ENCODE measurements at regions not wholly inside any gene's neighbourhood (a gene's known extent, or its start where the extent isn't known, plus 50 kb on each side); places are given as distances from the start of the nearest gene placed in this dataset.
"Not testable (repeated sequence)": the region's sequence is repeated elsewhere in the genome, so short reads cannot be mapped to it uniquely, and the experiment has no call there.

- CTCF ChIA-PET = no interaction called here
Observed at GRCh38 chr4:166202991-166203390, 330.0 kb downstream of the TLL1 start.

DNA sequence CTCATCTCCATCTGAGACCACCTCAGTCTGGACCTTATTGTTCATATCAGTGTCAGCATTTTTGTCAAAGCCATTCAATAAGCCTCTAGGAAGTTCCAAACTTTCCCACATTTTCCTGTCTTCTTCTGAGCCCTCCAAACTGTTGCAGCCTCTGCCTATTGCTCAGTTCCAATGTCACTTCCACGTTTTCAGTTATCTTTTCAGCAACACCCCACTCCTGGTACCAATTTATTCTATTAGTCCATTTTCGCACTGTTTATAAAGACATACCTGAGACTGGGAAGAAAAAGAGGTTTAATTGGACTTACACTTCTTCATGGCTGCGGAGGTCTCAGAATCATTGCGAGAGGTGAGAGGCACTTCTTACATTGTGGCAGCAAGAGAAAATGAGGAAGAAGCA, 339.3 kb downstream of the TLL1 start:
- DNase-seq; ATAC-seq; H3K36me3 Mint-ChIP-seq (ENCODE audit: low read depth); H3K4me1 Mint-ChIP-seq; H3K27me3 Mint-ChIP-seq; H3K27ac Mint-ChIP-seq; POLR2A ChIA-PET; CTCF ChIA-PET; intact Hi-C loops (cut with DNase I, micrococcal nuclease); H3K4me3 Mint-ChIP-seq: not testable (repeated sequence)
- peaks cover 22% of the 10 kb centered on the region for H3K9me3 Mint-ChIP-seq (ENCODE audit: low read depth)

More at GRCh38 chr4:166202991-166203390, 330.0 kb downstream of the TLL1 start:
- intact Hi-C loops (cut with DNase I, micrococcal nuclease) = no loop called here
- H3K27me3 Mint-ChIP-seq = no peaks in the 10 kb centered on the region
- ATAC-seq = no peak
- POLR2A ChIA-PET = no interaction called here
- H3K36me3 Mint-ChIP-seq (ENCODE audit: low read depth) = no peaks in the 10 kb centered on the region
- no peak overlapping the region for H3K4me3 Mint-ChIP-seq
- no peaks in the 10 kb centered on the region for H3K9me3 Mint-ChIP-seq (ENCODE audit: low read depth)
- H3K4me1 Mint-ChIP-seq = no peaks in the 10 kb centered on the region
- no peak for DNase-seq
- H3K27ac Mint-ChIP-seq = no peak overlapping the region

GRCh38 chr4:166222271-166222670, 349.2 kb downstream of the TLL1 start:
- DNase-seq = no peak
- Mint-ChIP-seq H3K27me3 (no peaks in the 10 kb centered on the region), H3K9me3 (ENCODE audit: low read depth) (peaks cover 2% of the 10 kb centered on the region), H3K4me1 (no peaks in the 10 kb centered on the region), H3K27ac (no peak overlapping the region), H3K36me3 (ENCODE audit: low read depth) (no peaks in the 10 kb centered on the region), H3K4me3 (no peak overlapping the region)
- ChIA-PET POLR2A (no interaction called here), CTCF (interaction anchor here (0.6 kb wide), 1 partner anchor 17 kb away, joined by 3 read pairs; no protein-coding TSS in a partner anchor)
- intact Hi-C loops (cut with DNase I, micrococcal nuclease) = no loop called here
- no peak for ATAC-seq

- Mint-ChIP-seq H3K27ac (no peak overlapping the region), H3K4me1 (no peaks in the 10 kb centered on the region), H3K27me3 (no peaks in the 10 kb centered on the region), H3K36me3 (ENCODE audit: low read depth) (no peaks in the 10 kb centered on the region), H3K4me3 (no peak overlapping the region), H3K9me3 (ENCODE audit: low read depth) (no peaks in the 10 kb centered on the region)
- CTCF ChIA-PET = no interaction called here
- no peak for ATAC-seq
- intact Hi-C loops (cut with DNase I, micrococcal nuclease) = no loop called here
- DNase-seq = no peak
- POLR2A ChIA-PET = no interaction called here
Observed at GRCh38 chr4:166228112-166228511, 355.1 kb downstream of the TLL1 start.

- Mint-ChIP-seq H3K9me3 (ENCODE audit: low read depth) (peaks cover 2% of the 10 kb centered on the region), H3K4me3 (no peak overlapping the region), H3K36me3 (ENCODE audit: low read depth) (no peaks in the 10 kb centered on the region), H3K27ac (no peak overlapping the region), H3K4me1 (no peaks in the 10 kb centered on the region), H3K27me3 (no peaks in the 10 kb centered on the region)
- no peak for DNase-seq
- intact Hi-C loops (cut with DNase I, micrococcal nuclease) = no loop called here
- CTCF ChIA-PET = no interaction called here
- POLR2A ChIA-PET = no interaction called here
- no peak for ATAC-seq
Observed at GRCh38 chr4:166229799-166230198, 356.8 kb downstream of the TLL1 start.

DNA sequence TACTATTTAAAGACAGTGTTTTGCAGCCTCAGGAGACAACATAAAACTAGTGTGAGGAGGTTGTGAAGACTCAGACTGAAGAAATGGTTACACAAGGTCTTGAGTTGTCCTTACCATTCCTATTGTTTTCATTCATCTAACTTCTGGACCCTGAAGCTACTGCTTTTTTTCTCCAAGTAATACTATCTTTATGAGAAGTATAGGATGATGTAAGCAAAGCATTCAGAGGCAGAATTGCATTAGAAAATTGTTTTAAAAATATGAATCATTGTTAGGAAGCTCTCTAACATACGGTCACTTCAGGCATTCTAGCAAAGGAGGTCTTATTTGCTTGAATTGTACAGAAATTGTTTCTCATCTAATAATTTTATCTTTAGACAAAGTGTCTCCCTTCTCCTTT, 357.8 kb downstream of the TLL1 start:
- ChIA-PET POLR2A (no interaction called here), CTCF (no interaction called here)
- Mint-ChIP-seq H3K9me3 (ENCODE audit: low read depth) (peaks cover 2% of the 10 kb centered on the region), H3K36me3 (ENCODE audit: low read depth) (no peaks in the 10 kb centered on the region), H3K4me1 (no peaks in the 10 kb centered on the region), H3K27ac (no peak overlapping the region), H3K27me3 (no peaks in the 10 kb centered on the region), H3K4me3 (no peak overlapping the region)
- ATAC-seq (no peak), DNase-seq (no peak)
- intact Hi-C loops (cut with DNase I, micrococcal nuclease) = no loop called here

GRCh38 chr4:166239354-166239753, 366.3 kb downstream of the TLL1 start:
- POLR2A ChIA-PET = no interaction called here
- no peak overlapping the region for H3K4me3 Mint-ChIP-seq
- no peak for DNase-seq
- H3K27me3 Mint-ChIP-seq = no peaks in the 10 kb centered on the region
- no peak for ATAC-seq
- H3K27ac Mint-ChIP-seq = no peak overlapping the region
- CTCF ChIA-PET = interaction anchor here (0.5 kb wide), 1 partner anchor 17 kb away, joined by 3 read pairs; no protein-coding TSS in a partner anchor
- no peaks in the 10 kb centered on the region for H3K36me3 Mint-ChIP-seq (ENCODE audit: low read depth)
- H3K9me3 Mint-ChIP-seq (ENCODE audit: low read depth) = peaks cover 2% of the 10 kb centered on the region
- intact Hi-C loops (cut with DNase I, micrococcal nuclease) = no loop called here
- no peaks in the 10 kb centered on the region for H3K4me1 Mint-ChIP-seq

DNA sequence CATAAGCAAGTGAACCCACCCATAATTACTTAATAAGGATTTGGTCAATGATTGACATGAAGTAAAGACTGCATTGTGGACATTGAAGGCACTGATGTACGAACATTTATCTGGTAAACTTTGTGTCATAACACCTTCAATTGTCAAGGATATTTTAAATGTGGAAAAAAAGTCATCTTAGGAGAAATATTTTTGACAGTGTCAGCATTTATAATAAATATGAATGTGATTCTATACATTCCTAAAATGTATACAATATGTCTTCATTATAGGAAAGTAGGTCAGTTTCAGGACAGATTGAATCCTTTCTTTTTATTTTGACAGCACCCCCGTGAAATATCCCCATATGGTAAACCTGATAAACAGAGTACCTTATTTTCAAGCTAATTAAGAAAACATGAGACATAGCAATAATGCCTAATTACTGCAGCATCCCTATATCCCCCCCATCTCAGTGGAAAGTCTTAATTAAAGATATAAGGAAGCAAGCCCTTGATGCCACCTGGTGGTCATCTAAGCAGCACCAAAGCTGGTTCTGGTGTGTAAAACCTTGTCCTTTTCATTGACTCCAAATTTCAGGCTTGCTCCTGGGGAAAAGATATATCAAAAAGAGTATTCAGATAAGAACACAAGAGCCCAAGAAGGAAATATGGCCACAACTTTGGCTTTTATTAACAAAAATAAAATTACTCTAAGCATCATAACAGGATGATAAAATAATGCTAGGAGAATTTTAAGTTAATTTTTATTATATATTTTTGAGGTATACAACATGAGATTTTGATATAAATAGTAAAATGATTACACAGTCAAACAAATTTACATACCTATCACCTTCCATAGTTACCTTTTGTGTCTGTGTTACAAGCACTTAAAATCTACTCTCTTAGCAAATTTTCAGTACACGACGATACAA, 379.7 kb downstream of the TLL1 start:
- intact Hi-C loops (cut with DNase I, micrococcal nuclease) = loop anchor here (1.0 to 5.0 kb wide), 3 partner anchors 85 to 716 kb away; no protein-coding TSS in a partner anchor
- Mint-ChIP-seq H3K36me3 (ENCODE audit: low read depth) (no peaks in the 10 kb centered on the region), H3K4me3 (no peak overlapping the region), H3K9me3 (ENCODE audit: low read depth) (peaks cover 2% of the 10 kb centered on the region), H3K4me1 (no peaks in the 10 kb centered on the region), H3K27ac (no peak overlapping the region), H3K27me3 (no peaks in the 10 kb centered on the region)
- POLR2A ChIA-PET = no interaction called here
- ATAC-seq (no peak), DNase-seq (no peak)
- CTCF ChIA-PET = interaction anchor here (2.7 kb wide), 1 partner anchor 759 kb away, joined by 7 read pairs; no protein-coding TSS in a partner anchor

DNA sequence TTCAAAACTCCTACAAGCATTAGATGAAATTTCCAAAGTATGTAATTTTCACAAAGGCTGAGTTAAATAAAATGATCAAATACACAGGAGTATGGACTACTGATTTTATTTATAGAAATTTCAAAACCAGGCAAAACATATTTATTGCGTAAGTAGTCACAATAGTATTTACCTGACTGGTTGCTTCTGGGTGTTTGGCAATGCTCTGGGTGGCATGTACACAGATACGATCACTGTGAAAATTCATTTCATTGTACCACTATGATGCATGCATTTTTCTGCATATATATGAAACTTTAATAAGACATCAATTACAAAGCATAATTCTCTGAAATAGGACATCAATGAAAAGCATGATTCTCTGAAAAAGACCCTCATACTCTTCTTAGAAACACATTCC, 384.2 kb downstream of the TLL1 start:
- Mint-ChIP-seq H3K27me3 (no peaks in the 10 kb centered on the region), H3K4me1 (no peaks in the 10 kb centered on the region), H3K27ac (no peak overlapping the region), H3K4me3 (no peak overlapping the region), H3K36me3 (ENCODE audit: low read depth) (no peaks in the 10 kb centered on the region), H3K9me3 (ENCODE audit: low read depth) (peaks cover 2% of the 10 kb centered on the region)
- DNase-seq = no peak
- POLR2A ChIA-PET = no interaction called here
- intact Hi-C loops (cut with DNase I, micrococcal nuclease) = no loop called here
- ATAC-seq = no peak
- CTCF ChIA-PET = no interaction called here

DNA sequence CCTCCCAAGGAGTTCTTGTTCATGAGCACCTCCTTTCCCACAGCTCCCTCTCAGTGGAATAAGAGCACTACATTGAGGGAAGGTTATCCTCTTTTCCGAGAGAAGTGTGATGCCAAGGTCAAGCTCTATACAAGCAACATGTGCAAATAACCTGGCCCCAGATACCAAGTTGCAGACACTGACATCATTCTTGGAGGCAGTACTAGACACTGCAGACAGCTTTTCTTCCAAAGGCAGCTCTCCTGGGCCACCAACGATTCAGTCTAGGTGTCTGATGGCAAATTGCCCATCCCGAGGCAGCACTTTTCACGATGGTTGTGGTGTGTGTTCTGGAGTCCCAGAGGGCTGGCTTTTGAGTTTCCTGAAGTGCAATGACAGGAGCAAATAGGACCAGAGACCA, 384.9 kb downstream of the TLL1 start:
- DNase-seq (no peak), ATAC-seq (no peak)
- ChIA-PET POLR2A (no interaction called here), CTCF (no interaction called here)
- H3K4me3 Mint-ChIP-seq = no peak overlapping the region
- H3K4me1 Mint-ChIP-seq = no peaks in the 10 kb centered on the region
- intact Hi-C loops (cut with DNase I, micrococcal nuclease) = no loop called here
- no peak overlapping the region for H3K27ac Mint-ChIP-seq
- H3K27me3 Mint-ChIP-seq = no peaks in the 10 kb centered on the region
- H3K9me3 Mint-ChIP-seq (ENCODE audit: low read depth) = peaks cover 2% of the 10 kb centered on the region
- H3K36me3 Mint-ChIP-seq (ENCODE audit: low read depth) = no peaks in the 10 kb centered on the region

DNA sequence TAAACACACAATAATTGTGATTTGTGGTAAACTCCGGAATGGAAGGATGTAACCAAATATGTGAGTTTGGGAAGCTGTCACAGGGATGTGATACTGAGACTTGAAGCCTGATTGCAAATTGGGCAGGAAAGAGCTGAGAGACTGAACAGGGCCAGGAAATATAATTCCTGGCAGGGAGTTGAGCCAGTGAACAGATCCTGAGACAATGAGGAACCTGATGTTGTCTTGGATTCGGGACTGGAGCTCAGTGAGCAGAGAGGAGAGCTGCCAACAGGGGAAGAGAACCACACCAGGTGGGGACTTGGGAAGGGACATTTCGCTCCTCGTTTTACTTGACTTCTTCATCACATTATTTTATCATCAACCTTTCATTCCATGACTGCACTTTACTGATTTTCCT, 386.0 kb downstream of the TLL1 start:
- ATAC-seq (no peak), DNase-seq (no peak)
- H3K4me3 Mint-ChIP-seq = no peak overlapping the region
- H3K9me3 Mint-ChIP-seq (ENCODE audit: low read depth) = no peaks in the 10 kb centered on the region
- H3K36me3 Mint-ChIP-seq (ENCODE audit: low read depth) = no peaks in the 10 kb centered on the region
- CTCF ChIA-PET = no interaction called here
- no peak overlapping the region for H3K27ac Mint-ChIP-seq
- POLR2A ChIA-PET = no interaction called here
- intact Hi-C loops (cut with DNase I, micrococcal nuclease) = no loop called here
- H3K4me1 Mint-ChIP-seq = no peaks in the 10 kb centered on the region
- no peaks in the 10 kb centered on the region for H3K27me3 Mint-ChIP-seq

- Mint-ChIP-seq H3K4me3 (no peak overlapping the region), H3K27me3 (no peaks in the 10 kb centered on the region), H3K4me1 (no peaks in the 10 kb centered on the region), H3K9me3 (ENCODE audit: low read depth) (peaks cover 2% of the 10 kb centered on the region), H3K36me3 (ENCODE audit: low read depth) (no peaks in the 10 kb centered on the region), H3K27ac (no peak overlapping the region)
- intact Hi-C loops (cut with DNase I, micrococcal nuclease) = no loop called here
- ATAC-seq = no peak
- DNase-seq = no peak
- ChIA-PET POLR2A (no interaction called here), CTCF (no interaction called here)
Observed at GRCh38 chr4:166274136-166274761, 401.2 kb downstream of the TLL1 start.

Data from activated CD4-positive, alpha-beta T cell treated with anti-CD3 and anti-CD28 coated beads for 36 hours (primary cell).